Hematopoietic multipotent progenitor cell treated with erythropoietin and hydrocortisone succinate and interleukin-3 and kit ligand, for 6 days (in vitro differentiated cells): ENCODE measurements at regions not wholly inside any gene's neighbourhood (a gene's known extent, or its start where the extent isn't known, plus 50 kb on each side); places are given as distances from the start of the nearest gene placed in this dataset.

ENCODE experiments used
- DNase-seq: peaks from one replicate; pipeline ENCODE4 v3.0.0-alpha.2; 2015

- no peak for DNase-seq
Observed at GRCh38 chr9:17978773-17979172, 399.9 kb downstream of the SH3GL2 start.

DNA sequence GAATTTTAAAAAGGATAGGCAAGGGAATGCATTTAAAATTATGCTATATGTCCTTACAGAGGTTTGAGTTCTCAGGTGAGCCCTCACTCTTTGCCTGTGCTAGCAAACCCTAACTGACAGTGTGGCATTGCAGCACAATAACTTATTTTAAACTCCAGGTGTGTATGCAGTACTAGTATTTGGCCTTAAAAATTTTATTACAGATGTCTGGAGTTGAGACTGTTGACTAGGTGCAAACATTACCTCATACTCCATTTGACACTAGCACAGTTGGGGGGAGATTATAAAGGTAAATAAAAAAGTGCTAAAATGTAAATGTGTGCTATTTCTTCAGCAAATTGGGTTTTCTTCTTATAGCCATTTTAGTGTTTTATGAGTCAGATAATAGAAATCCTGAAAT is 407.7 kb downstream of the SH3GL2 start:
- no peak for DNase-seq

- DNase-seq: no peak
Observed at GRCh38 chr9:17987189-17987588, 408.3 kb downstream of the SH3GL2 start.

GRCh38 chr9:17988489-17988888 is 409.6 kb downstream of the SH3GL2 start:
- no peak for DNase-seq

DNA sequence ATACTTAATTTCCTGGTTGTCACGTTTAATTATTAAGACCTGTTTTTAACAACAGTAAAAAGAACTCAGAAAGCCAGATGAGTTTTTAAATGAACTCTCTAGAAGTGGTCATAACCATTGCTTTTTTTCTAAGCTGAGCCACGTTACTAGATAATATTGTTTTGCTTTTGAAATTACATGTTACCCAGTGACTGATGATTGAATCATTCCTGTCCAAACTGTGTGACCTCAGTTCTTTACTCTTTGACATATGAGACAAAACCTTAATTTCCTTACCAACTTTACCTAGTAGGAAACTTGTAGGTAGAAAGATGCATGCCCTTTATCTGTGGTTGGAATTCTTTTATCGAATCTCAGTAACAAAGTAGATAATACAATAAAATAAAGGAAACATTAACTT is 411.7 kb downstream of the SH3GL2 start:
- no peak for DNase-seq

DNA sequence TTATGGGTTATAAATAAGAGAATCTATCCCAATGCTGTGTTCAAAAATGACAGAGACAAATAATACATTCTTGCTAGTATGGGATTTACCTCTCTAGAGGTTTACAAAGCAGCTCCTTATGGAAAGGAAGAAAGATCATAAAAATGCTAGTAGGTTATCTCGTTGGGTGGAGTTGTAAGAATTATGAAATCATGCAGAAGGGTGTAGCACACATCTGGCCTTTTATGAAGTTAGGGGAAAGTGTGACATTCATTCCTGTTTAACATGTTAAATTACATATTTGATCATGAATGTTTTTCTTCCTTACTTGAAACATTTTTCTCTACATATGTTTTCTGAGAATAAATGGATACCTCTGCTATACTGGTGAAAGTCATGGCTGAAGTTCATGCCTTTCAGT is 414.2 kb downstream of the SH3GL2 start:
- DNase-seq: no peak

- DNase-seq: no peak
Observed at GRCh38 chr9:17994695-17995425, 416.0 kb downstream of the SH3GL2 start.

DNA sequence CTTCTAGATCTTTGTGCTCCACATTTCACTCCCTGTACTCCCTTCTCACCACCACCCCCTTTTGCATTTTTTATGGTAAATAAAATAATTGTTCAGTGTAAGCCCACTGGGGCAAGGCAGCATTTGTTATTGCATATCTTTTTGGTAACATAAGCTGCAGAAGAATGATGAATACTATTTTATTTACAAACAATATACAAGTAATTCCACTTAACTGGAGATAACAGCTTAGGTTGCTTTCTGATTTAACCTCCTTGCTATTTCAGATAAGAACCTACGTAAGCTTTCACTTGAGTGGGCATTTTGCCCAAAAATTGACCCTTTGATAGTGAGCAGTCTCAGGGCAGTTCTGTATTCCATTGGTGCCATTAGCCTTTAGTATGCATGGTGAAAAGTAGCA is 417.9 kb downstream of the SH3GL2 start:
- no peak for DNase-seq

DNA sequence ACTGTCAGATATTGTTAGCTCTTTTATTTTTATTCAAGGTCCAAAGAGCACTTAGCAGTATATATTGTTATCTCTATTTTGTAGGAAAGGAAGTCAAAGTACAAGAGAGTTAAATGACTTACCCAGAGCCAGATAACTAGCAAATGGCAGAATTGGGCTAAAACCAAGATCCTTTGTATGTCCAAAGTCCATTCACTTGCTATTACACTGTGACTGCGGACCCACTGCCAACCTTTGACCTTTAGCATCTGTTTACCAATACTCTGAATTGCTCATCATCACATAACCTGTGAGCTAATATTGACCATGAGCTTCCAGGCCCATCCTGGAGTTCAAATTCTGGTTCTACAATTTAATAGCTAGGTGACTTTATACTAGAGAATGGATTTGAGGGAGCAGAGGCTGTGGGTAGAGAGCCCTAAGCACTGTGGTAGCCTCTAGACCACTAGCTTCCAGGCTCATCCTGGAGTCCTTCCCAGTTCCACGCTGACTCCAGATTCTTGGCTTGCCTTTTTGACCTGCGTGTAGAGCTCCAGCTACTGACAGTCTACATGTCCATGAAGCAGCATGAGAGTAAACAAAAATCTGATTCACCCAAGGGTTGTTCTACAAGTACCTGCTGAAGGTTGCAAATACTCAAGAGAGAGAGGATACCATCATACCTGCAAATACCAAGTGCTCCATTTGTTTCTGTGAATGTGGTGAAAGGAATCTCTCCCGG is 424.0 kb downstream of the SH3GL2 start:
- DNase-seq: no peak

DNA sequence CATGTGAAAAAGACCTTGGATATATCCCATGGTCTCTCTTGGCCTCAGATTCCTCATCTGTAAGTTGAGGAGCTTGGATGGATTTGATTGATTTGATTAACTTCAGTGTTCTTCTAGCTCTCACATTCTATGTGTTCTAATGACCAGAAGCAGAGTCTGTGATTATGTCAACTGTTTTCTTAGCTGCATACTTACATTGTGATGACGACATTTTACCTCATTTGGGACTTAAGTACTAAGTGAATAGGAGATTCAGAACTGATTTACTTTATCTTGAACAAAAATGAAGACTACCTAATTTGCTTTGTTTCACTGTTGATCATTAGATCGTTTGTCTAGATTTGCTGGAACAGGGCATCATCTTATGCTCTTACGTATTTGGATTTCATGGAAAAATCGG is 427.7 kb downstream of the SH3GL2 start:
- DNase-seq: no peak

DNA sequence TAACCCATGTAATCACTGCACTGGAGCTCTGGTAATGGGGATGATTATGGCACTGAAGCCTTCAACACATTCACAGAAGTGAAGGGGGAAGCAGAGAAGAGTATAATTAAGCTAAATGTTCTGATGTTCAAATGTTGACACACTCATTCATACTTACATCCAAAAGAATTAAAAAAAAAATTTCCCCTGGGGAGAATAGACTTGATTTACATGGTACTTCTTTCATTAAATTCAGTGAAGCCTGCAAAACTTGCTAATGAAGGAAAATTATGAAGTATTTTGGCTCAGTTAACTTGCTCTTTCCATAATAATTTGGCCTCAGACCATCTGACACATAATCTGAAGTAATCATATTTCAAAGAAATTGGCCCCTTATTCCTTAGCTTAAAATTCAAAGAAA is 428.8 kb downstream of the SH3GL2 start:
- no peak for DNase-seq

- no peak for DNase-seq
Observed at GRCh38 chr9:18009902-18010301, 431.0 kb downstream of the SH3GL2 start.

DNA sequence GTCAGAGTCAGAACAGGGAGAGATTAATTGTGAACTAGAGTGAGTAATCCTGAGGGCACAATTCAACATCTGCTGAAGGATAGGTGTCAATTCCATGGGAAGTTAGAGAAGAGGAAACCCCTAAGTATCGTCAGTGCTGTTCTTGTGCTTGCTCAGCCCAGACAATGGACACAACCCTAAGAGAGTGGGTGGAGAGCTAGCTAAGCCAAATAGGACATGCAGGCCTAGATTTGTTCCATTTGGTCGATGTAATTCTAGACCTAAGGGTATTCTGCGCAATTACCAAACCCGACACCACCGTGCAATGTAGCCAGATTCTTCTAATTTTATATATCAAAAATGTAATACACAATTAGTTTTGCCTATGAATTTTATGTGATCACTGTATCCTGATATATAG is 431.6 kb downstream of the SH3GL2 start:
- DNase-seq: no peak

- DNase-seq: no peak
Observed at GRCh38 chr9:18012170-18012569, 433.3 kb downstream of the SH3GL2 start.

- DNase-seq: no peak
Observed at GRCh38 chr9:18014556-18014955, 435.7 kb downstream of the SH3GL2 start.

GRCh38 chr9:18015116-18015515 is 436.2 kb downstream of the SH3GL2 start:
- DNase-seq: no peak

GRCh38 chr9:18017136-18017535 is 438.3 kb downstream of the SH3GL2 start:
- DNase-seq: no peak

GRCh38 chr9:18018221-18018620 is 439.4 kb downstream of the SH3GL2 start:
- no peak for DNase-seq

GRCh38 chr9:18018661-18019060 is 439.8 kb downstream of the SH3GL2 start:
- no peak for DNase-seq

DNA sequence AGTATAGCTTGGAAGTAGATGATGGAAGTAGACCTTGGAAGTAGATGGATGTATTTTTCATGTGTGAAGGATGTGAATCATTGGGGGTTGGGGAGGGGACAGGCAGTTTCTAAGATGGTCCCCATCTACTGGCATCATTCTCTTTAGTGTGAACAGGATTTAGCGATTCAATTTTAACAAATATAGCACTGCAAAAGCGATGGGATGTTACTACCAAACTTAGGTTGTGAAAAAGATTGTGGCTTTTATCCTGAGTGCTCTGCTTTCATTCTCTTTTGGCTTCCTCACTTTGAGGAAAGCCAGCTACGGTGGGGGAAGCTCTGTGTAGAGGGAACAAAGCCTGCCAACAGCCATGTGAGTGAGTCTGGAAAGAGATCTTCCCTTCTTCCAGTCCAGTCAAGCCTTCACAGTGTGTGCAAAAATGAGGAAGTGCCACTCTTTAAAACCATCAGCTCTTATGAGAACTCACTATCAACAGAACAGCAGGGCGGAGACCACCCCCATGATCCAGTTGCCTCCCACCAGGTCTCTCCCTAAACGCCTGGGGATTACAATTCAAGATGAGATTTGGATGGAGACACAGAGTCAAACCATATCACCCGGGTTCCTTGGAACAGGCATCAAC is 441.4 kb downstream of the SH3GL2 start:
- DNase-seq: no peak

GRCh38 chr9:18022642-18023041 is 443.8 kb downstream of the SH3GL2 start:
- DNase-seq: no peak

- DNase-seq: no peak
Observed at GRCh38 chr9:18023332-18023731, 444.5 kb downstream of the SH3GL2 start.

- no peak for DNase-seq
Observed at GRCh38 chr9:18032636-18033035, 441.3 kb upstream of the ADAMTSL1 start.
